Stomach (tissue), 4 donors: ENCODE measurements at regions not wholly inside any gene's neighbourhood (a gene's known extent, or its start where the extent isn't known, plus 50 kb on each side); places are given as distances from the start of the nearest gene placed in this dataset.

Source experiments
- EP300 ChIP-seq: sonication (generic); formaldehyde crosslinking; IDR thresholded peaks from one replicate; pipeline ENCODE4 v1.6.1; 2017; ENCODE audit warnings: antibody characterized with exemption
- POLR2A ChIP-seq, 4 donors: fragments of 450-650 bp; IDR thresholded peaks; one replicate each; pipeline ENCODE4 v1.6.1; 2016; ENCODE audit warnings: antibody characterized with exemption in 4 of 4, control low read depth in 2 of 4, mild to moderate bottlenecking in 1 of 4, moderate library complexity in 1 of 4
- POLR2AphosphoS5 ChIP-seq, 3 donors: sonication (generic); formaldehyde crosslinking; IDR thresholded peaks; one replicate each; pipeline ENCODE4 v1.6.1; 2016; ENCODE audit warnings: antibody characterized with exemption in 3 of 3
- TF ChIP-seq, protein P1 (sequence below), 7 experiments: fragments of 450-650 bp in 4 of 7; fragments of 200-600 bp in 3 of 7; sonication (generic) in 3 of 7; IDR thresholded peaks; one replicate each; pipeline ENCODE4 v1.5.1; 2016 to 2019; ENCODE audit warnings: antibody characterized with exemption in 7 of 7, control low read depth in 2 of 7, mild to moderate bottlenecking in 1 of 7

DNA sequence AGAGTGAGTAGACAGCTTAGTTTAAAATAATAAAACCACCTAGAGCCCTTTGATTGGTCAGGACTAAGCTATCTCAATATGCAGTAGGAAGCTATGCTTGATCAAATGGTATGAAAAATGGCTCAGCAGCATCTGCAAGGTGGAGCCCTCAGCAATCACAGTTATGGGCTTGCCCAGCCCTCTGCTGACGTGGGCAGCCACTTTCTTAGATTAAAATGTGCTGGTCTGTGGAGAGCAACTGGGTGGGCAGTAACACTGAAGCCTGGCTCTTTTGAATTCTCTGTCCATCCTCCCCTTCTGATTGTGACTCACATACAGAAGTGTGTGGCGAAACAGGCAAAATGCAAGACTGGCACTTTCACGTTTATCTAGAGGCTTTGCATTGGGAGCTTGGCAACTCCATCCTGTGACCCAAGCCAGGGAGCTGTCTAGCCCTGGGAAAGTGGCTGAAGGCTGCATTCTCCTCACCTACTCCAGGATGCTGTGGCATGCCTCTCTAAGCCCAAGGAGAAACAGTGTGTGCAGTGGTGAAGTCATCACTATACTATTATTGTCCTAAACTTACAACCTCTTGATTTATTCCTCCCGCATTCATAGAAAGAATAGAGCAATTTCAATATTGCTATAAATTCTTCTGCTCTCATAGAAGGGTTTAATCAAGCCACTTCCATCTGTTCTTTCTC lies 61.1 kb downstream of the MED10 start:
- TF ChIP-seq, protein P1, sequence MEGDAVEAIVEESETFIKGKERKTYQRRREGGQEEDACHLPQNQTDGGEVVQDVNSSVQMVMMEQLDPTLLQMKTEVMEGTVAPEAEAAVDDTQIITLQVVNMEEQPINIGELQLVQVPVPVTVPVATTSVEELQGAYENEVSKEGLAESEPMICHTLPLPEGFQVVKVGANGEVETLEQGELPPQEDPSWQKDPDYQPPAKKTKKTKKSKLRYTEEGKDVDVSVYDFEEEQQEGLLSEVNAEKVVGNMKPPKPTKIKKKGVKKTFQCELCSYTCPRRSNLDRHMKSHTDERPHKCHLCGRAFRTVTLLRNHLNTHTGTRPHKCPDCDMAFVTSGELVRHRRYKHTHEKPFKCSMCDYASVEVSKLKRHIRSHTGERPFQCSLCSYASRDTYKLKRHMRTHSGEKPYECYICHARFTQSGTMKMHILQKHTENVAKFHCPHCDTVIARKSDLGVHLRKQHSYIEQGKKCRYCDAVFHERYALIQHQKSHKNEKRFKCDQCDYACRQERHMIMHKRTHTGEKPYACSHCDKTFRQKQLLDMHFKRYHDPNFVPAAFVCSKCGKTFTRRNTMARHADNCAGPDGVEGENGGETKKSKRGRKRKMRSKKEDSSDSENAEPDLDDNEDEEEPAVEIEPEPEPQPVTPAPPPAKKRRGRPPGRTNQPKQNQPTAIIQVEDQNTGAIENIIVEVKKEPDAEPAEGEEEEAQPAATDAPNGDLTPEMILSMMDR (IDR thresholded peaks at IDR 0.05): no peak
- TF ChIP-seq POLR2A (IDR thresholded peaks at IDR 0.05) (no peak), POLR2AphosphoS5 (IDR thresholded peaks at IDR 0.05) (no peak), EP300 (no peak)
